HG03457 (cell line): ENCODE measurements at regions not wholly inside any gene's neighbourhood (a gene's known extent, or its start where the extent isn't known, plus 50 kb on each side); places are given as distances from the start of the nearest gene placed in this dataset.

Experiments
- ATAC-seq: cut with Tn5 transposase; IDR thresholded peaks from one replicate; pipeline ENCODE4 v1.9.1; 2021; ENCODE audit warnings: moderate number of reproducible peaks; ENCODE audit not compliant: unreplicated experiment

GRCh38 chr15:45941367-45941766 is 306.5 kb downstream of the SQOR start:
- no peak for ATAC-seq

GRCh38 chr15:45943240-45943639 is 308.4 kb downstream of the SQOR start:
- ATAC-seq, result peak; percentile 82

- no peak for ATAC-seq
Measured at GRCh38 chr15:45946111-45946510, 311.3 kb downstream of the SQOR start.

- no peak for ATAC-seq
Measured at GRCh38 chr15:45948181-45948621, 313.4 kb downstream of the SQOR start.

GRCh38 chr15:45958924-45959323 is 324.1 kb downstream of the SQOR start:
- ATAC-seq, result no peak

- no peak for ATAC-seq
Measured at GRCh38 chr15:45962733-45963132, 327.9 kb downstream of the SQOR start.

GRCh38 chr15:45970542-45970941 is 335.7 kb downstream of the SQOR start:
- ATAC-seq, result no peak

- ATAC-seq, result no peak
Measured at GRCh38 chr15:45980366-45980765, 345.5 kb downstream of the SQOR start.

GRCh38 chr15:45981625-45982024 is 346.8 kb downstream of the SQOR start:
- ATAC-seq, result no peak

GRCh38 chr15:45991863-45992262 is 357.0 kb downstream of the SQOR start:
- ATAC-seq, result no peak

GRCh38 chr15:45993072-45993471 is 358.2 kb downstream of the SQOR start:
- ATAC-seq, result no peak

GRCh38 chr15:45993508-45993907 is 358.7 kb downstream of the SQOR start:
- ATAC-seq, result no peak

GRCh38 chr15:45995800-45996199 is 361.0 kb downstream of the SQOR start:
- ATAC-seq, result no peak

- ATAC-seq, result no peak
Measured at GRCh38 chr15:46014532-46014931, 379.7 kb downstream of the SQOR start.

- ATAC-seq, result no peak
Measured at GRCh38 chr15:46034755-46035154, 399.9 kb downstream of the SQOR start.

- no peak for ATAC-seq
Measured at GRCh38 chr15:46039703-46040102, 404.9 kb downstream of the SQOR start.

- no peak for ATAC-seq
Measured at GRCh38 chr15:46041905-46042304, 407.1 kb downstream of the SQOR start.

- no peak for ATAC-seq
Measured at GRCh38 chr15:46059921-46060594, 425.2 kb downstream of the SQOR start.

GRCh38 chr15:46061002-46061401 is 426.2 kb downstream of the SQOR start:
- no peak for ATAC-seq

- ATAC-seq, result no peak
Measured at GRCh38 chr15:46077220-46077619, 442.4 kb downstream of the SQOR start.

- ATAC-seq, result no peak
Measured at GRCh38 chr15:46079046-46079445, 444.2 kb downstream of the SQOR start.

GRCh38 chr15:46080016-46080415 is 445.2 kb downstream of the SQOR start:
- no peak for ATAC-seq
